H1 (cell line): ENCODE measurements at regions not wholly inside any gene's neighbourhood (a gene's known extent, or its start where the extent isn't known, plus 50 kb on each side); places are given as distances from the start of the nearest gene placed in this dataset.

Experiments used
- CTCF ChIA-PET: fragments of 300-600 bp; sonication (Branson Sonifier 250); formaldehyde crosslinking; loops from one replicate; lab custom pipeline; 2021; ENCODE audit not compliant: partially characterized antibody; lab: Charles Lee
- POLR2A ChIA-PET: fragments of 300-600 bp; sonication (Branson Sonifier 250); formaldehyde crosslinking; loops from one replicate; lab custom pipeline; 2021; ENCODE audit warnings: inconsistent platforms; ENCODE audit not compliant: partially characterized antibody; lab: Charles Lee
- DNase-seq, 2 experiments: peaks; one replicate each; pipeline versions ENCODE4 v3.0.0 to v3.0.0-alpha.2; 2010 to 2022; ENCODE audit warnings: low spot score in 2 of 2, low read depth in 1 of 2, mixed read lengths in 1 of 2
- FAIRE-seq: peaks from 2 replicates; lab custom pipeline; 2011; peaks lifted over from hg19 to GRCh38; lab: Jason Lieb, UNC
- H2AFZ ChIP-seq: 2 replicates; pipeline ENCODE4 v1.8.1; 2012; ENCODE audit warnings: low read length, inconsistent platforms
- H2AK5ac ChIP-seq: 2 replicates; pipeline ENCODE4 v1.6.1; 2013; ENCODE audit warnings: low read depth, low read length
- H2BK120ac ChIP-seq: replicated peaks from 2 replicates; pipeline ENCODE3; 2013; ENCODE audit warnings: low read depth, low read length, inconsistent platforms
- H2BK12ac ChIP-seq: 2 replicates; pipeline ENCODE4 v1.6.1; 2013; ENCODE audit warnings: low read depth, low read length
- H2BK15ac ChIP-seq: 2 replicates; pipeline ENCODE4 v1.6.1; 2013; ENCODE audit warnings: low read length
- H2BK20ac ChIP-seq: 2 replicates; pipeline ENCODE4 v1.6.1; 2013; ENCODE audit warnings: low read length
- H2BK5ac ChIP-seq: 2 replicates; pipeline ENCODE4 v1.6.1; 2013; ENCODE audit warnings: low read depth, low read length
- H3K14ac ChIP-seq: 2 replicates; pipeline ENCODE4 v1.6.1; 2013; ENCODE audit warnings: inconsistent platforms; ENCODE audit not compliant: insufficient read length
- H3K18ac ChIP-seq: 2 replicates; pipeline ENCODE4 v1.6.1; 2013; ENCODE audit warnings: low read length; ENCODE audit errors: extremely low read depth
- H3K23ac ChIP-seq: 2 replicates; pipeline ENCODE4 v1.6.1; 2013; ENCODE audit warnings: inconsistent platforms; ENCODE audit not compliant: insufficient read length
- H3K23me2 ChIP-seq: 2 replicates; pipeline ENCODE4 v1.6.1; 2013; ENCODE audit warnings: low read depth, low read length
- H3K27ac ChIP-seq: 2 replicates; pipeline ENCODE4 v1.6.1; 2011; ENCODE audit warnings: low read depth, low read length, inconsistent platforms
- H3K27me3 ChIP-seq, 4 experiments: replicated peaks in 1 of 4; 1 replicate in 1 of 4; 2 replicates in 3 of 4; pipeline versions ENCODE4 v1.6.1 to v1.8.1; 2011 to 2013; ENCODE audit warnings: low read length in 3 of 4, mild to moderate bottlenecking in 3 of 4, inconsistent platforms in 2 of 4, mixed read lengths in 2 of 4, moderate library complexity in 1 of 4; ENCODE audit not compliant: control insufficient read depth in 3 of 4, insufficient read depth in 3 of 4; ENCODE audit errors: extremely low read depth in 1 of 4
- H3K36me3 ChIP-seq, 4 experiments: 2 replicates each; pipeline versions ENCODE4 v1.6.1 to v1.8.1; 2011 to 2013; ENCODE audit warnings: mild to moderate bottlenecking in 4 of 4, low read length in 3 of 4, moderate library complexity in 2 of 4, control low read depth in 1 of 4, inconsistent platforms in 1 of 4; ENCODE audit not compliant: insufficient read depth in 4 of 4, control insufficient read depth in 2 of 4
- H3K4ac ChIP-seq: replicated peaks from 2 replicates; pipeline ENCODE3; 2013; ENCODE audit warnings: low read length, low read depth, mixed read lengths, inconsistent platforms; ENCODE audit not compliant: insufficient read length
- H3K4me1 ChIP-seq, 4 experiments: replicated peaks in 1 of 4; 1 replicate in 1 of 4; 2 replicates in 3 of 4; pipeline versions ENCODE4 v1.6.1 to v1.8.1; 2011 to 2013; ENCODE audit warnings: low read length in 3 of 4, inconsistent platforms in 2 of 4, mixed read lengths in 1 of 4; ENCODE audit not compliant: insufficient read depth in 4 of 4, control insufficient read depth in 3 of 4
- H3K4me2 ChIP-seq, 2 experiments: 2 replicates each; pipeline versions ENCODE4 v1.6.1 to v1.8.1; 2011 to 2013; ENCODE audit warnings: low read depth in 2 of 2, low read length in 2 of 2, control low read depth in 1 of 2, inconsistent platforms in 1 of 2, mild to moderate bottlenecking in 1 of 2; ENCODE audit not compliant: insufficient read depth in 1 of 2
- H3K4me3 ChIP-seq, 4 experiments: fragments of 200-600, 300-600 bp in 1 of 4; sonication (generic), shearing (Covaris generic), sonication (Bioruptor Twin) in 1 of 4; 2 replicates each; pipeline versions ENCODE4 v1.5.1 to v1.8.1; 2011 to 2016; ENCODE audit warnings: low read length in 4 of 4, low read depth in 3 of 4, control low read depth in 2 of 4, inconsistent platforms in 2 of 4, mild to moderate bottlenecking in 2 of 4, mixed read lengths in 1 of 4, moderate library complexity in 1 of 4; ENCODE audit not compliant: insufficient read depth in 2 of 4; ENCODE audit errors: extremely low read depth in 1 of 4
- H3K56ac ChIP-seq: replicated peaks from 2 replicates; pipeline ENCODE3; 2013; ENCODE audit warnings: low read depth, mild to moderate bottlenecking, mixed read lengths, low read length, inconsistent platforms; ENCODE audit not compliant: insufficient read length
- H3K79me1 ChIP-seq: 2 replicates; pipeline ENCODE4 v1.6.1; 2013; ENCODE audit warnings: low read depth, low read length, control low read depth
- H3K79me2 ChIP-seq, 2 experiments: 2 replicates each; pipeline versions ENCODE4 v1.6.1 to v1.8.1; 2012 to 2013; ENCODE audit warnings: low read length in 2 of 2, mild to moderate bottlenecking in 2 of 2, inconsistent platforms in 1 of 2; ENCODE audit not compliant: insufficient read depth in 2 of 2, control insufficient read depth in 1 of 2
- H3K9ac ChIP-seq, 4 experiments: replicated peaks in 1 of 4; 1 replicate in 1 of 4; 2 replicates in 3 of 4; pipeline versions ENCODE4 v1.6.1 to v1.8.1; 2011 to 2013; ENCODE audit warnings: low read depth in 3 of 4, low read length in 3 of 4, control low read depth in 2 of 4, mild to moderate bottlenecking in 2 of 4, moderate library complexity in 2 of 4, inconsistent platforms in 1 of 4; ENCODE audit errors: extremely low read depth in 1 of 4
- H3K9me3 ChIP-seq, 2 experiments: 2 replicates each; pipeline versions ENCODE4 v1.6.1 to v1.8.1; 2012 to 2013; ENCODE audit warnings: mild to moderate bottlenecking in 2 of 2, moderate library complexity in 2 of 2, control low read depth in 1 of 2, inconsistent platforms in 1 of 2, low read depth in 1 of 2, low read length in 1 of 2, mixed read lengths in 1 of 2; ENCODE audit not compliant: insufficient read depth in 2 of 2
- H4K20me1 ChIP-seq, 2 experiments: replicated peaks in 1 of 2; 2 replicates each; pipeline versions ENCODE3 to v1.8.1; 2011 to 2013; ENCODE audit warnings: inconsistent platforms in 2 of 2, low read length in 2 of 2, mild to moderate bottlenecking in 1 of 2; ENCODE audit not compliant: insufficient read depth in 2 of 2, control insufficient read depth in 1 of 2
- H4K5ac ChIP-seq: 2 replicates; pipeline ENCODE4 v1.6.1; 2013; ENCODE audit warnings: low read length, low read depth, mixed read lengths, inconsistent platforms; ENCODE audit not compliant: insufficient read length
- H4K8ac ChIP-seq: 2 replicates; pipeline ENCODE4 v1.8.0; 2013; ENCODE audit warnings: mild to moderate bottlenecking, moderate library complexity, low read length, inconsistent platforms; ENCODE audit not compliant: insufficient read depth; ENCODE audit errors: extremely low read depth
- H4K91ac ChIP-seq: replicated peaks from 2 replicates; pipeline ENCODE3; 2013; ENCODE audit warnings: low read length, mixed read lengths, inconsistent platforms; ENCODE audit not compliant: insufficient read length
- RFX5 ChIP-seq: IDR thresholded peaks from 2 replicates; pipeline ENCODE4 v1.6.1; 2011; ENCODE audit warnings: low read depth, low read length, improper control_type of control experiment, borderline replicate concordance
- WGBS, 2 experiments: shearing (Covaris generic) in 1 of 2; methylation state at CpG; one replicate each; pipeline versions ENCODE4 v1.1.6 to v1.1.7; 2013 to 2015; ENCODE audit warnings: low lambda C conversion rate in 2 of 2, mixed read lengths in 2 of 2, inconsistent platforms in 1 of 2, low coverage in 1 of 2, missing lambda C conversion rate in 1 of 2; ENCODE audit not compliant: insufficient replicate concordance in 2 of 2, insufficient coverage in 1 of 2, insufficient read length in 1 of 2; ENCODE audit errors: extremely low coverage in 1 of 2, missing lambda C conversion rate in 1 of 2; 5-methylcytosine and 5-hydroxymethylcytosine counted together

- Histone ChIP-seq H3K27ac (no peak overlapping the region), H3K23me2 (no peaks in the 10 kb centered on the region), H3K56ac (no peak overlapping the region), H3K4ac (no peak overlapping the region), H3K18ac (no peak overlapping the region), H3K4me1 (no peaks in the 10 kb centered on the region), H3K9me3 (peaks cover 0 to 3% of the 10 kb centered on the region in 2 experiments; a peak in 1 of 4 replicates), H3K14ac (no peak overlapping the region), H2BK5ac (no peak overlapping the region), H4K5ac (no peak overlapping the region), H2BK15ac (no peak overlapping the region), H3K9ac (no peak overlapping the region), H4K8ac (no peak overlapping the region), H3K4me2 (no peak overlapping the region), H4K20me1 (no peaks in the 10 kb centered on the region), H2BK12ac (no peak overlapping the region), H2AFZ (no peak overlapping the region), H3K27me3 (no peaks in the 10 kb centered on the region), H3K4me3 (no peak overlapping the region), H3K36me3 (no peaks in the 10 kb centered on the region), H3K79me1 (no peaks in the 10 kb centered on the region), H2BK120ac (no peak overlapping the region), H4K91ac (no peak overlapping the region), H2BK20ac (no peak overlapping the region), H2AK5ac (no peak overlapping the region), H3K23ac (no peak overlapping the region), H3K79me2 (no peaks in the 10 kb centered on the region)
- DNase-seq, result no peak
- ChIA-PET POLR2A (no interaction called here), CTCF (no interaction called here)
- FAIRE-seq, result no peak
- no peak for TF ChIP-seq RFX5
- WGBS, 2 experiments, result 93% methylated on average over 5 of the region's 5 CpGs; no CpG with 5 or more reads in 1 of the 2 experiments
These were observed 297.1 kb upstream of the RIMS1 start for GRCh38 chr6:71589254-71589653.
